Uterus (tissue), 3 donors: ENCODE measurements at regions not wholly inside any gene's neighbourhood (a gene's known extent, or its start where the extent isn't known, plus 50 kb on each side); places are given as distances from the start of the nearest gene placed in this dataset.
A peak's percentile ranks its signal among the peaks of the same experiment; 100 is the strongest.

ENCODE experiments used
- DNase-seq, 2 donors: peaks; one replicate each; pipeline ENCODE4 v3.0.0-alpha.2; 2019 to 2020
- H3K27ac ChIP-seq, 2 donors: fragments of 200-600 bp; sonication (generic); 1 replicate in 1 of 2; 2 replicates in 1 of 2; pipeline ENCODE4 v1.5.1; 2016 to 2018
- H3K27me3 ChIP-seq, 2 donors: fragments of 200-600 bp; sonication (generic); one replicate each; pipeline ENCODE4 v1.5.1; 2018 to 2019; ENCODE audit warnings: control low read depth in 1 of 2
- H3K36me3 ChIP-seq, 2 donors: fragments of 200-600 bp; sonication (generic); one replicate each; pipeline ENCODE4 v1.5.1; 2019; ENCODE audit warnings: control low read depth in 1 of 2
- H3K4me1 ChIP-seq, 2 donors: fragments of 200-600 bp; sonication (generic); one replicate each; pipeline ENCODE4 v1.5.1; 2018 to 2019; ENCODE audit warnings: control low read depth in 1 of 2
- H3K4me3 ChIP-seq, 2 donors: fragments of 200-600 bp; sonication (generic); 1 replicate in 1 of 2; 2 replicates in 1 of 2; pipeline ENCODE4 v1.5.1; 2018 to 2019; ENCODE audit warnings: mild to moderate bottlenecking in 1 of 2
- H3K9me3 ChIP-seq, 2 donors: fragments of 200-600 bp; sonication (generic); one replicate each; pipeline ENCODE4 v1.5.1; 2019; ENCODE audit warnings: control low read depth in 1 of 2
- POLR2A ChIP-seq, 2 donors: fragments of 450-650 bp; IDR thresholded peaks; one replicate each; pipeline ENCODE4 v1.6.1; 2016; ENCODE audit warnings: antibody characterized with exemption in 2 of 2, mild to moderate bottlenecking in 1 of 2, moderate library complexity in 1 of 2
- intact Hi-C: fragments of 100-400 bp; cut with DNase I; formaldehyde crosslinking; loops from one replicate; pipeline ENCODE4 v1.15.1; 2023; ENCODE audit warnings: low total_unique reads
- TF ChIP-seq, protein P1 (sequence below), 4 experiments: fragments of 200-600 bp in 2 of 4; fragments of 450-650 bp in 2 of 4; sonication (generic) in 2 of 4; IDR thresholded peaks; one replicate each; pipeline ENCODE4 v1.5.1; 2016 to 2019; ENCODE audit warnings: antibody characterized with exemption in 4 of 4, mild to moderate bottlenecking in 2 of 4, moderate library complexity in 1 of 4
- donor health status: DM: yes; HTN: yes; CAD: no.

DNA sequence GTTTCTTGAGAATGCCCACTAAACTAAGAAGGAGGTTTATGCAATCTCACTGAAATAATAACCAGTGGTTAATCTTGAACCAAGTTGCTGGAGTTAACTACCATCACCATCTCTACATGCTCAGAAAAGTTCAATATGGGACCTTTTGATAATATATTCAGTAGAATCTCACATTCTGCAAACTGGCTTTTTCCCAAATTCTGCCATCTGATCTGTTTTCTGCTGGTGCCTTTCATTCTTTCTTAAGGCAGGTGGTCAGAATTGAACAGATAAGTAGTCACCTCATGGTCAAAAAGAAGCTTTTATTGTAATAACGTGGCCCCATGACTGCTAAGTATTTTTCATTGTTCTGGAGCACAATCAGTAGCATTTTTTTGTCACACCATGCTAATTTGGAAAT is 229.0 kb upstream of the GK2 start:
- H3K9me3 ChIP-seq, result no peaks in the 10 kb centered on the region
- no peaks in the 10 kb centered on the region for H3K27me3 ChIP-seq
- no peaks in the 10 kb centered on the region for H3K4me1 ChIP-seq
- TF ChIP-seq POLR2A (IDR thresholded peaks at IDR 0.05), result no peak
- TF ChIP-seq, protein P1, sequence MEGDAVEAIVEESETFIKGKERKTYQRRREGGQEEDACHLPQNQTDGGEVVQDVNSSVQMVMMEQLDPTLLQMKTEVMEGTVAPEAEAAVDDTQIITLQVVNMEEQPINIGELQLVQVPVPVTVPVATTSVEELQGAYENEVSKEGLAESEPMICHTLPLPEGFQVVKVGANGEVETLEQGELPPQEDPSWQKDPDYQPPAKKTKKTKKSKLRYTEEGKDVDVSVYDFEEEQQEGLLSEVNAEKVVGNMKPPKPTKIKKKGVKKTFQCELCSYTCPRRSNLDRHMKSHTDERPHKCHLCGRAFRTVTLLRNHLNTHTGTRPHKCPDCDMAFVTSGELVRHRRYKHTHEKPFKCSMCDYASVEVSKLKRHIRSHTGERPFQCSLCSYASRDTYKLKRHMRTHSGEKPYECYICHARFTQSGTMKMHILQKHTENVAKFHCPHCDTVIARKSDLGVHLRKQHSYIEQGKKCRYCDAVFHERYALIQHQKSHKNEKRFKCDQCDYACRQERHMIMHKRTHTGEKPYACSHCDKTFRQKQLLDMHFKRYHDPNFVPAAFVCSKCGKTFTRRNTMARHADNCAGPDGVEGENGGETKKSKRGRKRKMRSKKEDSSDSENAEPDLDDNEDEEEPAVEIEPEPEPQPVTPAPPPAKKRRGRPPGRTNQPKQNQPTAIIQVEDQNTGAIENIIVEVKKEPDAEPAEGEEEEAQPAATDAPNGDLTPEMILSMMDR (IDR thresholded peaks at IDR 0.05), result no peak
- no peak overlapping the region for H3K27ac ChIP-seq
- no peak for DNase-seq
- intact Hi-C loops, result no loop called here
- H3K4me3 ChIP-seq, result no peak overlapping the region
- H3K36me3 ChIP-seq, result no peaks in the 10 kb centered on the region

DNA sequence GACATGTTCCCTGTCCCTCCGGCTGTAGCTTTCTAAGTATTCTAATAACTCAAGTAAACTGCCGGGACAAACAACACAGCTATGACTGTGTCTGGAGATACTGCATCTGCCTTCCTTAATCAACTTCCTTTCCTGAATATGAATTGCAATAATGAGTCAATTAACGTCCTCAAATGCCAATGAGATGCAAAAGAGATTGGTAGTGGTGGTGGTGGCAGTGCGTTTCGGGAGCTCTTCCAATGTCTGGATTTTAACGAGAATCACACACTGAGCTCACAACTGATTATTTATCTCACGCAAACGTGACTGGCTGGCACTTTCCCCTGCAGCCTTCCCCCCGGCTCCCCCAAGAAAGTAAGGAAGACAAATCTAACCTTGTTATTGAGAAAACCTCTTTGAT is 226.1 kb upstream of the GK2 start:
- Histone ChIP-seq H3K27me3 (no peaks in the 10 kb centered on the region), H3K4me1 (no peaks in the 10 kb centered on the region), H3K9me3 (no peaks in the 10 kb centered on the region), H3K4me3 (no peak overlapping the region), H3K36me3 (no peaks in the 10 kb centered on the region), H3K27ac (no peak overlapping the region)
- no peak for TF ChIP-seq POLR2A (IDR thresholded peaks at IDR 0.05)
- TF ChIP-seq, protein P1 (IDR thresholded peaks at IDR 0.05), result no peak
- DNase-seq, result no peak
- intact Hi-C loops, result no loop called here

DNA sequence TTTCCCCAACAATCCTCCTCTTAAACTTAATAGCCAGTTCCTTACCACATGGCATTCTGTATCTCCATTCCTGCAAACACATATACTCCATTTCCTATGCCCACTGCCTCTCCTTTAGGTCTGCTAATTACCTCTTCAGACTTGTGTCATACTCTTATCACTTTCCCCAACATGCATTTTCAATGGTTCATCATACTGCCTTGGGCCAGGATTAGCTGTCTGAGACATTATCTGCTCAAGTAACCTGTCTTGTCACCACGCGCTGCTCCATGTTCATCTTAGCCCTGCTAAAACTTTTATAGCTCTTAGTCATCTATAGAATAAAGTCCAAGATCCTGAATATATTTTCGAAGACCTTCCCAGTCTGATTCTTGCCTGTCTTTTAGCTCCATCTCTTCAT is 224.1 kb upstream of the GK2 start:
- Histone ChIP-seq H3K36me3 (no peaks in the 10 kb centered on the region), H3K4me3 (no peak overlapping the region), H3K27ac (no peak overlapping the region), H3K27me3 (no peaks in the 10 kb centered on the region), H3K4me1 (no peaks in the 10 kb centered on the region), H3K9me3 (no peaks in the 10 kb centered on the region)
- TF ChIP-seq, protein P1 (IDR thresholded peaks at IDR 0.05), result no peak
- no peak for TF ChIP-seq POLR2A (IDR thresholded peaks at IDR 0.05)
- no peak for DNase-seq
- intact Hi-C loops, result no loop called here

DNA sequence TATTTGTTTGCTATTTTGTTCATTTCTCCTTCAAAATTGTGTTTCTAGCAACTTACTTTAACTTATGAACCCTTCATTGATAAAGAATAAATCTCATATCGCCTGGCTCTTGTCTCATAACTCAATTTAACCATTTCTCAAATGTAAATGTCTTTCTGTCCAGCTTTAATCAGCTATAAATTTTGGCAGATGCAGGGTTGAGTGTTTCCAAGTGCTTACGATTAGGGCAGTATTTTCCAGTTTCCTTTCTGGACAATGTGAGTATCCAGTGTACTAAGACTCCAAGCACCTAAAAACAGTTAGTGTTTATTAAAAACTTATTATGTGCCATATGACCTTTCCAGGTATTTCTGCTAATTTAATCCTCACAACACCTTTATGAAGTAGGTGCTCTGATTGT is 218.6 kb upstream of the GK2 start:
- H3K4me3 ChIP-seq, result no peak overlapping the region
- no peaks in the 10 kb centered on the region for H3K4me1 ChIP-seq
- TF ChIP-seq, protein P1 (IDR thresholded peaks at IDR 0.05), result no peak
- no peak for TF ChIP-seq POLR2A (IDR thresholded peaks at IDR 0.05)
- H3K27me3 ChIP-seq, result no peaks in the 10 kb centered on the region
- H3K36me3 ChIP-seq, result no peaks in the 10 kb centered on the region
- intact Hi-C loops, result no loop called here
- no peak for DNase-seq
- no peaks in the 10 kb centered on the region for H3K9me3 ChIP-seq
- H3K27ac ChIP-seq, result peak overlapping the region in 1 of 2 donors; percentile 4

DNA sequence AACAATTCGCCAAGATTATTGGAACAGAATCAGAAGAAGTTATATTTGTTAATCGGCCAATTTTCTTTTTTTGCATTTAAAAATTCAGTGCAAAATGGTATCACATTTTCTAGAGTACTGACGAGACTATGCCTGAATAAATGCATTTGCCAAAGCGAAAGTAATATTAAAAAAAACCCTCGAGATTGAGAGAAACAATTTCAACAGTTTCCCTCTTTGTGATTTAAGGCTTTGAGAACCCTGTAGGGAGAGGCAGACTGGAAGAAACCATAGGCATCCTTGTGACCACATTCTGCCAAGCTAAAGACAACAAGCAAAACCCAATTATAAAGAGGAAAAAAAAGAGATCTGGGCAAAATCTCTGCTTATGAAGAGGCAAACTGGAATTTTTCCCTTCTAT is 218.1 kb upstream of the GK2 start:
- H3K27ac ChIP-seq, result peak overlapping the region; percentile 4 to 6
- H3K4me1 ChIP-seq, result no peaks in the 10 kb centered on the region
- H3K27me3 ChIP-seq, result no peaks in the 10 kb centered on the region

More for the DNA sequence above, 218.1 kb upstream of the GK2 start:
- TF ChIP-seq, protein P1 (IDR thresholded peaks at IDR 0.05), result no peak
- no peak for TF ChIP-seq POLR2A (IDR thresholded peaks at IDR 0.05)
- Histone ChIP-seq H3K9me3 (no peaks in the 10 kb centered on the region), H3K4me3 (no peak overlapping the region), H3K36me3 (no peaks in the 10 kb centered on the region)
- no peak for DNase-seq
- intact Hi-C loops, result no loop called here
